ENCODE measurements at regions not wholly inside any gene's neighbourhood (a gene's known extent, or its start where the extent isn't known, plus 50 kb on each side); places are given as distances from the start of the nearest gene placed in this dataset.

GRCh38 chr5:100479079-100479688 is 56.0 kb upstream of the FAM174A start:
- DNase-seq = no peak
- intact Hi-C loops (cut with DNase I) = no loop called here
- no peak for ATAC-seq

GRCh38 chr5:100472091-100472490 is 63.1 kb upstream of the FAM174A start:
- DNase-seq = no peak
- no peak for ATAC-seq
- intact Hi-C loops (cut with DNase I) = no loop called here

GRCh38 chr5:100469767-100470166 is 65.4 kb upstream of the FAM174A start:
- intact Hi-C loops (cut with DNase I) = no loop called here
- ATAC-seq = no peak
- DNase-seq = no peak

GRCh38 chr5:100464418-100464817 is 70.8 kb upstream of the FAM174A start:
- ATAC-seq (no peak), DNase-seq (no peak)
- intact Hi-C loops (cut with DNase I) = no loop called here

DNA sequence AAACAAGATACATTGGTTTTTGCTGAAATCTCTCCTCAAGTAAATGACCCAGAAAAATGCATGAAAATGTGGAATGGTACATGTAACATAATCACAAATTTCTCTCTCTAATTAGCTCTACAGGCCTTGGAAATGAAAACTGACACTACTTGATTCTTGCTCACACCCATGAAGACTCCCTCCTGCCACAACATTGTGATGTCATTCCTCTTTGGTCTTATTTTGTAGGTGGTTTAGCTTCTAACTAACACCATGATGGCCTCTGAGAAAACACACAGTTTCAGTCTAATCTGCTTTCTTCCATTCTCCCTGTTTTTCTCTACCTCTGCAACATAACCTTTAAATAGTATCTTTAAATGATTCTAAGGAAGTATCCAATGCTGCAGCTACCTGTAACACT is 78.6 kb upstream of the FAM174A start:
- ATAC-seq (no peak), DNase-seq (no peak)
- intact Hi-C loops (cut with DNase I) = no loop called here

DNA sequence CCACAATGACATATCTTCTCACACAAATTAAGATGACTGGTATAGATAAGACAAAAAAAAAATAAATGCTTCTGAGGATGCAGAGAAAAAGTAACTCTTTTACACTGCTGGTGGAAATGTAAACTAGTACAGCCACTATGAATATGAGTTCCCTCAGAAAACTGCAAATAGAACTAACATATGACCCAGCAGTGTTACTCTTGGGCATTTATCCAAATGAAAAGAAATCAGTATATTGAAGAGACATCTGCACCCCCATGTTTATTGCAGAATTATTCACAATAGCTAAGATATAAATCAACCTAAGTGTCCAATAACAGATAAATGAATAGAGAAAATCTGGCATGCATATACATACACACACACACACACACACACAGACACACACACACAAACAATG is 83.0 kb upstream of the FAM174A start:
- intact Hi-C loops (cut with DNase I) = no loop called here

GRCh38 chr5:100448111-100448528 is 87.1 kb upstream of the FAM174A start:
- no peak for ATAC-seq
- no peak for DNase-seq
- intact Hi-C loops (cut with DNase I) = no loop called here

More for the DNA sequence above, 83.0 kb upstream of the FAM174A start:
- ATAC-seq (no peak), DNase-seq (no peak)

DNA sequence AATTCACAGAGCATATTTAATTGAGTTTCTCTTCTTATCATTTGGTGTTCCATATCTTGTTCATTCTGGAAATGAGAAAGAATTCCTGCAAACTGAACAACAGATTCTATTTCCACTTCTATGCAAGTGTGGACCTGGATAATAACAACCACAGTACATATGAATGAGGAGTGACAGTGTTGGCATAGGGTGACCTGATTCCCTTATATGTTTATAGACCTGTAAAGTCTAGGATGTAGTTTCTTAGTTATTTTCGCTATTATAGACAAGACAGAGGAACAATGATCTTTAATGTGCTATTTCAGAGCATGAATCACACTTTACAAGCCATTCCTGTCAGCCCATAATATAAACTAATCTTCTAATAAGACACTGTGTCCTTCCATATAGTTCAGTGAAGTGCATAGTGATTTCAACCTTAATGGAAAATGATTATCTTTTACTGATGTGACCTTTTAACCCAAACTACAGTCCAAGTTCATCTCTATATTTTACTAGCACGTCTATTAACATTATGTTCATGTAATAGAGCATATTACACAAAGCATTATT is 88.2 kb upstream of the FAM174A start:
- DNase-seq (no peak), ATAC-seq (no peak)
- intact Hi-C loops (cut with DNase I) = no loop called here

DNA sequence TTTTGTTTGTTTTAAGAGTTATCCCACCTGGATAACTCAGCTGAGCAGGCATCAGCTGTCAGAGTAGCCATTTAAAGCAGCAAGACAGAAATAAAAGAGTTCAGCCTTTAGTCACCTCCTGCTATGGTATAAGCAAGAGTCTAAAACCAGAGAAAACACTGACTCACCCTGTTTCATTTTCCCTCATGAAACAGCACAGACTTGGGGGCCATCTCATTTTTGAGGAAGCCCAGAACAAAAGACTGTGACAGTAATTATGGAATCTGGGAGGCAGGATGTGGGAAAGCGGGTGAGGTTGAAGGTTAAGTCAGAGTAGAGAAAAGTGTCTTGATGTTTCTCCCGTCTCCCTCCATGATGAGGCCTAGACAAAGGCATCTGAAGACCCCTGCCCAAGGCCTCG is 90.2 kb upstream of the FAM174A start:
- ATAC-seq = no peak
- intact Hi-C loops (cut with DNase I) = no loop called here
- no peak for DNase-seq

- ATAC-seq (no peak), DNase-seq (no peak)
- intact Hi-C loops (cut with DNase I) = loop anchor here in 1 of 2 donors (10.0 kb wide), 1 partner anchor 950 kb away; no protein-coding TSS in a partner anchor
Measured at GRCh38 chr5:100434815-100435214, 100.4 kb upstream of the FAM174A start.

- ATAC-seq (no peak), DNase-seq (no peak)
- intact Hi-C loops (cut with DNase I) = loop anchor here in 1 of 2 donors (10.0 kb wide), 1 partner anchor 952 kb away; no protein-coding TSS in a partner anchor
Measured at GRCh38 chr5:100432741-100433140, 102.4 kb upstream of the FAM174A start.

- DNase-seq = peak; percentile 31
- no peak for ATAC-seq
- intact Hi-C loops (cut with DNase I) = loop anchor here in 1 of 2 donors (10.0 kb wide), 1 partner anchor 954 kb away; no protein-coding TSS in a partner anchor
Measured at GRCh38 chr5:100430268-100431195, 104.6 kb upstream of the FAM174A start.

GRCh38 chr5:100424787-100425186 is 110.4 kb upstream of the FAM174A start:
- no peak for DNase-seq
- no peak for ATAC-seq
- intact Hi-C loops (cut with DNase I) = no loop called here

- ATAC-seq = no peak
Measured at GRCh38 chr5:100424017-100424416, 111.2 kb upstream of the FAM174A start.

DNA sequence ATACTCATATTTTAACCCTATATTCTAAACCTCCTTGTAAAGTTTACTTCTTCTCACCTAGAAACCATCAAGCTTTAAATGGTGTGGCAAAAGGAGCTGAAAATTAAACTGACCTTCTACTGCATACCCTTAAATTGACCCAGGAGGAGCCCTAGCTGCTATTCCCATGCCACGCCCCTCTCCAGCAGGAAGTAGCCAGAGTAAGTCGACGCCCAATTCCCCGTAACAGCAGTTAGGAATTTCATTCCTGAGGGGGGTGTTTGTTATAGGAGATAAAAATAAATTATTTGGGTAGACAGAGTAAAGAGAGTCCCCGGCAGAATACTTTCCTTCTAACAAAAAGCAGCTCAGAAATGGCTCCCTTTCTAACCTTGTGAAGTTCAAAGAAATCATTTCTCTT is 111.8 kb upstream of the FAM174A start:
- no peak for DNase-seq
- ATAC-seq = no peak
- intact Hi-C loops (cut with DNase I) = no loop called here

More at GRCh38 chr5:100424017-100424416, 111.2 kb upstream of the FAM174A start:
- DNase-seq = no peak
- intact Hi-C loops (cut with DNase I) = no loop called here

GRCh38 chr5:100421360-100421759 is 113.8 kb upstream of the FAM174A start:
- no peak for DNase-seq
- intact Hi-C loops (cut with DNase I) = no loop called here
- no peak for ATAC-seq

- intact Hi-C loops (cut with DNase I) = no loop called here
- no peak for ATAC-seq
- DNase-seq = no peak
Measured at GRCh38 chr5:100418231-100418630, 116.9 kb upstream of the FAM174A start.

GRCh38 chr5:100409660-100410151 is 125.5 kb upstream of the FAM174A start:
- DNase-seq (no peak), ATAC-seq (no peak)
- intact Hi-C loops (cut with DNase I) = no loop called here

- intact Hi-C loops (cut with DNase I) = no loop called here
- DNase-seq (no peak), ATAC-seq (no peak)
Measured at GRCh38 chr5:100407053-100407452, 128.1 kb upstream of the FAM174A start.

GRCh38 chr5:100406640-100407039 is 128.5 kb upstream of the FAM174A start:
- DNase-seq = no peak

More at GRCh38 chr5:100406640-100407039, 128.5 kb upstream of the FAM174A start:
- intact Hi-C loops (cut with DNase I) = no loop called here
- no peak for ATAC-seq

Data from left cardiac atrium (tissue), 4 donors.